GM23248 (cell line): ENCODE measurements at regions not wholly inside any gene's neighbourhood (a gene's known extent, or its start where the extent isn't known, plus 50 kb on each side); places are given as distances from the start of the nearest gene placed in this dataset.

Experiments used
- DNase-seq: peaks from one replicate; pipeline ENCODE4 v3.0.0-alpha.2; 2015
- H2AFZ ChIP-seq: fragments of 200-600 bp; sonication (generic); 2 replicates; pipeline ENCODE4 v1.6.1; 2016; ENCODE audit warnings: antibody characterized with exemption
- H3F3A ChIP-seq: fragments of 200-600 bp; sonication (generic); 2 replicates; pipeline ENCODE4 v1.6.1; 2016; ENCODE audit warnings: mild to moderate bottlenecking, antibody characterized with exemption, mixed run types; ENCODE audit not compliant: insufficient read depth
- H3K27ac ChIP-seq: fragments of 200-600 bp; sonication (generic); 2 replicates; pipeline ENCODE4 v1.5.1; 2016; ENCODE audit warnings: mild to moderate bottlenecking
- H3K27me3 ChIP-seq: fragments of 200-600 bp; sonication (generic); replicated peaks from 2 replicates; pipeline ENCODE4 v1.6.1; 2016; ENCODE audit warnings: mild to moderate bottlenecking; ENCODE audit not compliant: insufficient read depth
- H3K36me3 ChIP-seq: fragments of 200-600 bp; sonication (generic); 2 replicates; pipeline ENCODE4 v1.6.1; 2016; ENCODE audit warnings: low read depth, mild to moderate bottlenecking
- H3K4me1 ChIP-seq: fragments of 200-600 bp; sonication (generic); 2 replicates; pipeline ENCODE4 v1.6.1; 2016; ENCODE audit warnings: mild to moderate bottlenecking; ENCODE audit not compliant: insufficient read depth
- H3K4me2 ChIP-seq: fragments of 200-600 bp; sonication (generic); one replicate; pipeline ENCODE4 v1.6.1; 2016; ENCODE audit warnings: mild to moderate bottlenecking; ENCODE audit not compliant: unreplicated experiment
- H3K4me3 ChIP-seq: fragments of 200-600 bp; sonication (generic); 2 replicates; pipeline ENCODE4 v1.5.1; 2016; ENCODE audit warnings: mild to moderate bottlenecking
- H3K79me2 ChIP-seq: fragments of 200-600 bp; sonication (generic); 2 replicates; pipeline ENCODE4 v1.6.1; 2016; ENCODE audit warnings: mild to moderate bottlenecking; ENCODE audit not compliant: insufficient read depth
- H3K9ac ChIP-seq: fragments of 200-600 bp; sonication (generic); 2 replicates; pipeline ENCODE4 v1.6.1; 2016; ENCODE audit warnings: mild to moderate bottlenecking
- H3K9me2 ChIP-seq: fragments of 200-600 bp; sonication (generic); 2 replicates; pipeline ENCODE4 v1.6.1; 2016; ENCODE audit warnings: mixed run types, mild to moderate bottlenecking, moderate library complexity; ENCODE audit not compliant: insufficient read depth
- H3K9me3 ChIP-seq: fragments of 200-600 bp; sonication (generic); one replicate; pipeline ENCODE4 v1.6.1; 2017; ENCODE audit warnings: low read depth
- H4K20me1 ChIP-seq: fragments of 200-600 bp; sonication (generic); 2 replicates; pipeline ENCODE4 v1.6.0; 2016; ENCODE audit not compliant: insufficient read depth
- EZH2 ChIP-seq: fragments of 200-600 bp; sonication (generic); IDR thresholded peaks from 2 replicates; pipeline ENCODE4 v1.6.1; 2018; ENCODE audit warnings: antibody characterized with exemption, mild to moderate bottlenecking; ENCODE audit not compliant: insufficient read depth, poor library complexity, severe bottlenecking
- EZH2phosphoT487 ChIP-seq: fragments of 200-600 bp; sonication (generic); IDR thresholded peaks from 2 replicates; pipeline ENCODE4 v1.6.1; 2018; ENCODE audit warnings: antibody characterized with exemption, moderate library complexity, mild to moderate bottlenecking, low read depth; ENCODE audit not compliant: insufficient read depth
- WGBS, 2 experiments: methylation state at CpG; one replicate each; pipeline ENCODE4 v1.1.6; 2015 to 2017; ENCODE audit warnings: low lambda C conversion rate in 2 of 2, low coverage in 1 of 2; ENCODE audit errors: missing lambda C conversion rate in 2 of 2; 5-methylcytosine and 5-hydroxymethylcytosine counted together
- in situ Hi-C: fragments of 300-500 bp; cut with MboI; formaldehyde crosslinking; loops from 2 replicates; pipeline ENCODE4 v1.15.0; 2020

GRCh38 chr12:92629349-92630065 lies 73.3 kb upstream of the PLEKHG7 start:
- no peaks in the 10 kb centered on the region for H3K36me3 ChIP-seq
- in situ Hi-C loops = no loop called here
- H3K79me2 ChIP-seq = no peaks in the 10 kb centered on the region
- H3K27ac ChIP-seq = no peak overlapping the region
- TF ChIP-seq EZH2 (no peak), EZH2phosphoT487 (no peak)
- no peak for DNase-seq
- no peak overlapping the region for H3K4me3 ChIP-seq
- H3K4me1 ChIP-seq = peaks cover 11% of the 10 kb centered on the region
- no peaks in the 10 kb centered on the region for H3K27me3 ChIP-seq
- peaks cover 8% of the 10 kb centered on the region for H3F3A ChIP-seq
- H2AFZ ChIP-seq = no peak overlapping the region
- no peaks in the 10 kb centered on the region for H4K20me1 ChIP-seq
- no peak overlapping the region for H3K9ac ChIP-seq
- no peaks in the 10 kb centered on the region for H3K9me3 ChIP-seq
- H3K4me2 ChIP-seq = no peak overlapping the region
- 72 to 73% methylated on average over 9 of the region's 9 CpGs for WGBS, 2 experiments
- H3K9me2 ChIP-seq = no peaks in the 10 kb centered on the region

- Histone ChIP-seq H3K4me1 (peaks cover 21% of the 10 kb centered on the region), H3K27me3 (no peaks in the 10 kb centered on the region), H3K9me3 (no peaks in the 10 kb centered on the region), H3F3A (peaks cover 11% of the 10 kb centered on the region), H3K4me2 (no peak overlapping the region), H3K9me2 (no peaks in the 10 kb centered on the region), H4K20me1 (no peaks in the 10 kb centered on the region), H3K27ac (no peak overlapping the region), H3K79me2 (no peaks in the 10 kb centered on the region), H3K36me3 (no peaks in the 10 kb centered on the region), H3K4me3 (no peak overlapping the region), H2AFZ (no peak overlapping the region), H3K9ac (no peak overlapping the region)
- TF ChIP-seq EZH2 = no peak
- TF ChIP-seq EZH2phosphoT487 = no peak
- no peak for DNase-seq
- 81 to 84% methylated on average over 2 of the region's 2 CpGs for WGBS, 2 experiments
- in situ Hi-C loops = no loop called here
These were observed 74.3 kb upstream of the PLEKHG7 start for GRCh38 chr12:92628476-92628875.

GRCh38 chr12:92627511-92627910 lies 75.3 kb upstream of the PLEKHG7 start:
- 96 to 100% methylated on average over 2 of the region's 2 CpGs for WGBS, 2 experiments
- H3K9ac ChIP-seq = no peak overlapping the region
- peaks cover 28% of the 10 kb centered on the region for H3K4me1 ChIP-seq
- H2AFZ ChIP-seq = no peak overlapping the region
- no peak for TF ChIP-seq EZH2phosphoT487
- no peak for TF ChIP-seq EZH2
- DNase-seq = no peak
- H3K9me2 ChIP-seq = no peaks in the 10 kb centered on the region
- H3K36me3 ChIP-seq = no peaks in the 10 kb centered on the region
- H4K20me1 ChIP-seq = no peaks in the 10 kb centered on the region
- no peaks in the 10 kb centered on the region for H3K79me2 ChIP-seq
- H3K4me2 ChIP-seq = no peak overlapping the region
- H3K4me3 ChIP-seq = no peak overlapping the region
- H3K27me3 ChIP-seq = no peaks in the 10 kb centered on the region
- peaks cover 11% of the 10 kb centered on the region for H3F3A ChIP-seq
- H3K9me3 ChIP-seq = no peaks in the 10 kb centered on the region
- in situ Hi-C loops = no loop called here
- no peak overlapping the region for H3K27ac ChIP-seq

GRCh38 chr12:92625639-92626310 lies 77.0 kb upstream of the PLEKHG7 start:
- Histone ChIP-seq H4K20me1 (no peaks in the 10 kb centered on the region), H3K9ac (no peak overlapping the region), H3K4me3 (no peak overlapping the region), H3K9me3 (no peaks in the 10 kb centered on the region), H2AFZ (no peak overlapping the region), H3K36me3 (no peaks in the 10 kb centered on the region), H3K4me2 (no peak overlapping the region), H3K27me3 (no peaks in the 10 kb centered on the region), H3F3A (peaks cover 24% of the 10 kb centered on the region), H3K79me2 (no peaks in the 10 kb centered on the region), H3K9me2 (no peaks in the 10 kb centered on the region), H3K27ac (no peak overlapping the region), H3K4me1 (peaks cover 36% of the 10 kb centered on the region)
- TF ChIP-seq EZH2 = no peak
- TF ChIP-seq EZH2phosphoT487 = no peak
- no peak for DNase-seq
- 89 to 93% methylated on average over 3 of the region's 3 CpGs for WGBS, 2 experiments
- in situ Hi-C loops = no loop called here
